CD1c-positive myeloid dendritic cell (primary cell): ENCODE measurements at regions not wholly inside any gene's neighbourhood (a gene's known extent, or its start where the extent isn't known, plus 50 kb on each side); places are given as distances from the start of the nearest gene placed in this dataset.
"Not testable (repeated sequence)": the region's sequence is repeated elsewhere in the genome, so short reads cannot be mapped to it uniquely, and the experiment has no call there.

ENCODE experiments used
- DNase-seq: peaks from one replicate; pipeline ENCODE4 v3.0.0-alpha.2; 2016; ENCODE audit errors: extremely low spot score

DNA sequence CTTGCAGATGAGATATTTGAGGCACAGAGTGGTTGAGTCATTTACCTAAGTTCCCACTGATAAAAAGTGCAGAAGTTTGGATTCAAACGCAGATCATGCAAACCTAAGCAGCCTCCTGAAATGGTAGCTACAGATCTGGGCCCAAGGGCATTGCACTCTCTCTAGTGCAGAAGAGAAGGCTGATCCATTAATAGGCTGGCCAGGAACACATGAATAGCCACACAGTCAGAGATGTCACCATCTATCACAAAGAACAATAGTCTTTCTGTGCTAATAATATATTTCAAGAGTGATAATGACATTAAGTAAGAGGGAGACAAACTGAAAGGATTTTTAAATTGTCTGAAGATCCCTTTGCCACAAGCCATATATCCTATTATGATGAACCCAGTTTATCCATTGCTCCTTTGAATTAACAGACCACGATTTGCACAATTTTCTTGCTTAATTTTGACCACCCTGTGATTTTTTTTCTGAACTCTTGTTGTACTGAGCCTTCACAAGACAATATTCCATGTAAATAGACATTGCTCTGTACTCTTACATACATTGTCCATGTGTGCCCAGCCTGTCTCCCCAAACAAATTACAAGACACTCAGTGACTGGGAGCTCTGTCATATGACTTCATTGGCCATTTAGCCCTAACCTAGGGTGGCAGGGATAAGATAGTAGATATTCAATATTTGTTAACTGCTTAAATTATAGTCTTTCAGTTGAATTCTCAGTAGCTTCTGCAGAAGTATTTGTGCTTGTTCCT, 112.4 kb upstream of the RBPJ start:
- DNase-seq = no peak

DNA sequence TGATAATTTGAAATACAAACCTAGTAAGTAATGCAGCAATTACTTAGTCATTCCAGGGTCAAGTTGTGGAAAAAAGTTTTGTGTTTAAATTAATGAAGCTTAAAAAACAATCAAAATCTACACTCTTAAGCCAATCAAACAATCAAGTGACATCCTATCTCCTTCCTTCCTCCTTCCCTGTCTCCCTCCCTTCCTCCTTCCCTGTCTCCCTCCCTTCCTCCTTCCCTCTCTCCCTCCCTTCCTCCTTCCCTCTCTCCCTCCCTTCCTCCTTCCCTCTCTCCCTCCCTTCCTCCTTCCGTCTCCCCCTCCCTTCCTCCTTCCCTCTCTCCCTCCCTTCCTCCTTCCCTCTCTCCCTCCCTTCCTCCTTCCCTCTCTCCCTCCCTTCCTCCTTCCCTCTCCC, 111.4 kb upstream of the RBPJ start:
- DNase-seq = not testable (repeated sequence)

DNA sequence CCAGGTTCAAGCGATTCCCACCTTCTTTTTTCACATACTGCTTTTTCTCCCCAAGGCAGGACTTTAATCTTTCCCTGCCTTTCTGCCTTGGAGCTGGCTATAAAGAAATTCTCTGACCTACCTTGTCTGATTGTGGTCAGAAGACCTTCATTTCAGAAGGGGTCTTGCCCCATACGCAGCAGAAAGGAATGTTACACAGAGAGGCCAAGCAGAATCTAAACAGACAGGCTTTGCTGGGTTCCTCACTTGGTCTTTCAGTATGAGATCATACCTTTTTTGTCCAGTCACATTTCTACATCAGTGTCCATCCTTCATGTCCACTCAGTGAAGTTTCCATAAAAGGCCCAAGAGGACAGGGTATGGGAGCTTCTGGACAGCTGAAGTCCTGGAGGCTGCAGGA, 108.3 kb upstream of the RBPJ start:
- no peak for DNase-seq

DNA sequence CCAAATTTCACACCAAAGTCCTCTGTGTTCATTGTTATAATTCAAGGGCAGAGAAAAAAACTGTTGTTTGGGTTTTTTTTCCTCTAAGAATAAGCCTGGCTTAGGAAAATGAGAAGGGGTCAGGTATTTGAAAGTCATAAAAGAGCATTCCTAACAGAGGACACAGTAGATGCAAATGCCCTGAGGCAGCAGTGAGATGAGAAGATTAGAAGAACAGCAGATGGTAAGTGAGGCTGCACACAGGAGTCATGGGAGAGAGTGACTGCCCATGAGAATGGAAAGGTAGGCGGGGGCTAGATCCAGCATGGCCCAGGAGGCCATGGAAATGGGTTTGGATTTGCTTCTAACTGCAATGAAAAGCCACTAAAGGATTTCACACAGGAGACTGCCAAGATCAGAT, 107.5 kb upstream of the RBPJ start:
- no peak for DNase-seq

DNA sequence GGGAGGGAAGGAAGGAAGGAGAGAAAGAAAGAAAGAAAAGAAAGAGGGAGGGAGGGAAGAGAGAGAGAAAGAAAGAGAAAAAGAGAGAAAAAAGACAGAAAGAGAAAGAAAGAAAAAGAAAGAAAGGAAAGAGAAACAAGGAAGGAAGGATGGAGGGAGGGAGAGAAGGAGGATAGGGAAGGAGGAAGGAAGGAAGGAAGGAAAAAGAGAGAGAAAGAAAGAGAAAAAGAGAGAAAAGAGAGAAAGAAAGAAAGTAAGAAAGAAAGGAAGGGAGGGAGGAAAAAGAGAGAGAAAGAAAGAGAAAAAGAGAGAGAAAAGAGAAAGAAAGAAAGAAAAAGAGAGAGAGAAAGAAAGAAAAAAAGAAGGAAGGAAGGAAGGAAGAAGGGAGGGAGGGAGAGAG, 105.8 kb upstream of the RBPJ start:
- DNase-seq = no peak

DNA sequence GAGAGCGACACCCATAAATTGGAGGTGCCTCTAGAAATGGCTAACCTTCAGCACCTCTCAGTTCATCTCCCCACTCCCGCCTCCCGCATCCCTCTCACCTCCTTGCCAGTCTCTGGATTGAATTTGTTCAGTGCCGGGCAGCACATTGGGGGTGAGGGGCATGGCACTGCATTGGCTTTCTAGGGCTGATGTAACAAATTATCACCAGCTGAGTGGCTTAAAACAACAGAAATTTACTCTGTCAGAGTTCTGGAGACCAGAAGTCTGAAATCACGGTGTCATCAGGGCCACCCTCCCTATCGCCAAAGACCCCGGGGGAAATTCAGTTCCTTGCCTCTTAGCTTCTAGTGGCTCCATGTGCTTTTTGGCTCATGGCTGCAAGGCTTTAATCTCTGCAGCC, 105.1 kb upstream of the RBPJ start:
- no peak for DNase-seq

DNA sequence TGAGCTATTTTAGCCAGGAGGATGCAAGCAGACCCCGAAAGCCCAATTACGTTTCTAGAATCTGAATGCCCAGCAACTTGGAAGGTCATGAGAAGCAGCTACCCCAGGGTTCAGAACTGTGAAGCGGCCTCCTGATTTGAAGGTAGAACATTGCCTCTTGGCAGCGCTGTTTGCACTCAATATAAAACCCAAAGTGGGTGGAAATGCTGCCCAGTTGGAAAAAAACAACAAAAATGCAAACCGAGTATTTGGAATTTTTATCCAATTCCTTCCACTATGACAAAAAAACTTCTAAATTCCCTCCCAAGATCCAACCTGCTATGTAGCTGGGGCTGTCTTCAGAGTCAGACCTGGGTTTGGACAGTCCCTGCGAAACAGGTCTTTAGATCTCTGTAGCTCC, 103.3 kb upstream of the RBPJ start:
- DNase-seq = no peak

DNA sequence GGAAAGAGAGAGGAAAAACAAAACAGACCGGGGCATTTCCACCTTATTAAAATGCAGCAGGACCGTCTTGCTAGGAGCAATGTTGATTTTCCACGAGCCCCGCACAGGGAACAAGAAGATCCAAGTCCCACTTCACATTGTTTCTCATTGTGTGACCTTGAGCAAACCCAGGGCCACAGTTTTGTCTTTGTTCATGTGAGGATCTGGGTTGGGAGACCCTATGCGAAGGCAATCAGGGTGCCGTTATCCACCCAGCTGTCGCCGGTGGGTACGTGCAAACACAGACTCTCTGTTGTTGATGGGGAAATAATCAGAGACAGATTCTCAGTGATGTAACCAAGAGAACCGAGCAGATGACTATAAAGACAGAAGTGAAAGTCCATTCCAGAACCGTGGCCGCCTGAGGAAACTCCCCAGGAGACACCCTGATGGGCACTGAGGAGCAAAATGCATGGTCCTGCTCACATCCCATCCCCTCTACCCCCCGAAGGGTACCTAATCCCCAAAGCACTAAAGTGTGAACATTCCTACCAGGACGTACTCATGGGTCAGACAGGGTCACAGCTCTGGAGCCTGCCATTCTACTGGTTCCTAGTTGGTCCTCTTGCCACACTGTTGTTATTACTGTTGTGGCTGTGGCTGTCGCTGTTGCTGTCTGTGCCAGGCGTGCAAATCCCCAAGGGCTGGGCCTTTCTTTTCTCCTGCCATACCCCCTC, 102.7 kb upstream of the RBPJ start:
- peak; percentile 92 for DNase-seq

DNA sequence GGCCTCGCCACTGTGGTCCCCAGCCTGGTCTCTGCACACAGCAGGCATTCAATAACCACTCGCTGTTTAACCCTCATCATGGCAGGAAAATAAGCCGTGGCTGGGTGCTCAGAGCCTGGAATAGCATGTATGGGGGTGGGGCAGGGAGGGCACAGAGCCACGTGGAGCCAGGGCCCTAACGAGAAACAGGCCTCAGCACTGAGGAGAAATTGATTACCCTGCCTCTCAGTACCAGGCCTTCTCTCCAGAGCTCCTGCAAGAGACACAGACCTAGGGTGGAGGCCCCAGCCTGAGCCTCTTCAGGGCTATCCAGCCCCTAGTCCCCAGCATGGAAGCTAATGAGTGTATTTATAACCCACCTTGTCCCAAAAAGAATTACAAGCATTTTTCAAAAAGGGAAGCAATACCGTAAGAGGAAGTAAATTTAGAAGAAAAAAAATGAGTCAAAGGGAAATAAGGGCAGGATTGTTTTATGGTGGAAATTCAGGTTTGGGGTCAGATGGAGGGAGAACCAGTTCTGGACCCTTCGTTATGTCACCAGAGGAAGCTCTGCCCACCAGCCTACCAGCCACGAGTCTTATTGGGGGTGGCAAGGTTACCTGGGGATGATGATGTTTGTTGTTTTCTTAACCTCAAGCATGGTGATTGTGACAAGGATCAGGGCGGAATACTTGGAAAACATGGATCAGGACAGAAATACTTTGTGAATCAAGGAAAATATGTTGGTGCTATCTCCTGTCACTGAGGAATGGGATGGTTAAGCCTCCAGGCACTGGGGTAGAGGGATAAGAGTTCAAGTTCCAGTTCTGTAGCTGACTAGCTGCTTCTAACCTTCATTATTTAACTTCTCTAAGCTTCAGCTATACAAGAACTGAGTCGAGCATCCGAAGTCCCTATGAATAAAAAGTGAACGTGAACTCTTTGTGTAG, 101.9 kb upstream of the RBPJ start:
- DNase-seq = peak; percentile 82

DNA sequence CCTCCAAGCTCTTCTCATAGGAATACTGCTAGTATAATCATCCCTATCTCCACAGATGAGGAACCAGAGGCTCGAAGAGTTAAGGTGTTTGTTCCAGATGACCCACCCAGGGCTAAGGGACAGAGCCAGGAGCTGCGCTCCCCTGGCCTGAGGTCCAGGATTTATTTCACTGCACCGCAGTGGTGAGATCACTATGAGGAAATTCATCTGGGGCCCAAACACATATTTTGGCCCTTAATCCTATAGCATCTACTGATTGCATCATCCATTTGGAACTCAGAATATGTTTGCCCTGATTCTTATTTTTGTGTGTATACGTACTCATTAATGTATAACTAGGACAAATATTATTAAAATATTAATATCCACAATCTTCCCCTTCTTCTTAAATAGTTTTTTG, 100.1 kb upstream of the RBPJ start:
- no peak for DNase-seq

DNA sequence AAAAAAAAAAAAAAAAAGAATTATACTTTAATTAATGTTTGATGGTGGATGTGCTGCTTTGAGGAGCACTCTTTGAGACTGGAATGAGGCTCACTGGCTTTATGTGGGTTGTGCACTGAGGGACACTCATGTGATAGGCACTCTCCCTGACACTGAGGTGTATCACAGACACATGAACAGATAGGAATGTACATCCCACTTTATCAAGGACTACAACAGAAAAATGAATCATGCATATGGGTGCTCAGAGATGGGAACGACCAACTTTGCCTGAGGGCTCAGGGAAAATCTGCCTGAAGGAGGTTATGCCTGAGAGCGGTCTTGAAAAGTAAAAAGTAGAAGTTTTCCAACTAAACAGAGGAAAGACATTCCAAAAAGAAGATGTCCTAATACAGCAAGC, 97.7 kb upstream of the RBPJ start:
- no peak for DNase-seq

DNA sequence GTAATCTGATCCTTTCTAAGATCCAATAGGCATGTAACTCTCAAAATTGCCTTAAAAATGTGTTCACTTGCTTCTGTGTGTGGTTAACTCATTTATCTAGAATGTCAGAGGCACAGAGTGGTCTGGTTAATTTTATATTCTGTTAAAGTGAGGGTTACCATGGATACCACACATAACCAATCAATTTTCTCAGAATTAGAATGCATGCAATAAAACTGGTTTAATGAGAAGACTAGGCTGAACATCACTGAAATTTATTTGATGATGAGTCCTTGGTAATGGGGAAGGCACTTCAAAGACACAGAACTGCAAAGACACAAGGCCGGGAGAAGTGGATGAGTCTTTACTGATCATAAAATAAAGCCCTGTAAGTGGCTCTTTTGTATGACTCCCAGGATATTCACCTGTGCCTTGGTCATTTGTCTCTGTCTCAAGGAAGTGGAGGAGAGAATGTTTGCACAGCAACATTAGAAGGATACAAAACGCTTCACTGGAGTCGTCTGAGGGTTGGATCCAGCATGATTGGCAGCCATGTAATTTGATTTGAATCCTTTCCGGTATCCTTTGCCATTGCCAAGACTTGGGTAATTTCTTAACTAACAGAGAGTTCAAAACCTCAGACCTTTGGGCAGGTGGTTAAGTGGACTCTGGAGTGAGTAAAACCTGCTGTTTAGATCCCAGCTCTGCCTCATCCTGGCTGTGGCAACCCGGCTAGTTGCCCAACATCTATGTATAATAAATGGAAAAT, 94.0 kb upstream of the RBPJ start:
- no peak for DNase-seq

DNA sequence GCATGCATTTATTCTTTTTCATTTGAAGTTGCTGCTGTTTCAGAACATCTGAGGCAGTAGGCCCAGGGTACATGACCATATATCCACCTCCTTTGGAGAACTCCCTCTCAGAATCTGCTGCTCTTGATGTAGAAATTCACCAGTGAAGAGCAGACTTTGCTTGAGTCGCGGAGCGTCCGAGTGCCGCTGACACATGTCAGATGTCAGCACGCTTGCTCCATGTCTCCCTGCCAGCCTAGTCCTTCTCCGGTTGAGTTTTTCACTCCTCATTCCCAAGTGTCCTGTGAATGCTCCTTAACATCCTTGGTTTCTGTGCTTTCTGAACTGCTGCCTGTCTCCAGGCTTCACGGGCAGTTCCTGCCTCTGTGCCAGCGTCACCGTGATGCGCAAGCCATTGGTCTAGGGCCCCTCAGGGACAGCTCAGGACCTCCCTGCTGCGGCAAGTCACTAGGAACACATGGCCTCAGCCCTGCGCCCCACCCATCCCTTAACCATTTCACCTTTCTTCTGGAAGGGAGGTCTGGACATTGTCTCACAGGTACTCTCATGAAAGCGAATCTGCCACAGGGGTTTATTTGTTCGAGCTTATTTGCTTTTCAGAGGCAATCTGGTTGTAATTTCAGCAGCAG, 93.1 kb upstream of the RBPJ start:
- no peak for DNase-seq

DNA sequence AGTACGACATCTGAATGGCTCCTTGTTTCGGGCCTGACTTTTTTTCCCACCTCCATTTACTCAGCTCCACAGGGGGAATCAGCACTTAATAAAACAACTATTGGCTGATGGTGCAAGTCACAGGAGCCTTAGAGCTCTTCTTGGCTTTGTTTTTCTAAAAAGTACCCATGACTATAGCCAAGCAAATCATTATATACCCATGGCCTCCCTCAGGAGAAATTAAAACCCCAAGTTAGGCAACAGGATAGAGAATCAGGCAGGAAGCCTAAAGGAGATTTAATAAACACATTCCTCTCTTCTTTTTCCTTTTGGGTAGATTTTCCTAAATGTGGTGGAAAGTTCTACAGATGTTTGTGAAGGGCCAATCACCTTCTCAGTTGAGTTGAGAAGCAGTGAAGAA, 91.9 kb upstream of the RBPJ start:
- DNase-seq = no peak

DNA sequence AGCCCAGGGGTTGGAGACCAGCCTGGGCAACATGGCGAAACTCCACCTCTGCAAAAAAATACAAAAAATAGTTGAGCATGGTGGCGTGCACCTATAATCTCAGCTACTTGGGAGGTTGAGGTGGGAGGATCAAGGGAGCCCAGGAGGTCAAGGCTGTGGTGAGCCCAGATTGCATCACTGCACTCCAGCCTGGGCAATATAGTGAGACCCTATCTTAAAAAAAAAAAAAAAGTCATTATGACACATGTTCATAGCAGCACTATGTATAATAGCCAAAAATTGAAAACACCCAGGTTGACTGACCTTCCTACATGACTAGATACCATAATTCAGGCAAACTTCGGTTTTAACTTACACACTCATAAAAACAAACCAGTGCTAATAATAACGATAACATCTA, 90.8 kb upstream of the RBPJ start:
- no peak for DNase-seq

DNA sequence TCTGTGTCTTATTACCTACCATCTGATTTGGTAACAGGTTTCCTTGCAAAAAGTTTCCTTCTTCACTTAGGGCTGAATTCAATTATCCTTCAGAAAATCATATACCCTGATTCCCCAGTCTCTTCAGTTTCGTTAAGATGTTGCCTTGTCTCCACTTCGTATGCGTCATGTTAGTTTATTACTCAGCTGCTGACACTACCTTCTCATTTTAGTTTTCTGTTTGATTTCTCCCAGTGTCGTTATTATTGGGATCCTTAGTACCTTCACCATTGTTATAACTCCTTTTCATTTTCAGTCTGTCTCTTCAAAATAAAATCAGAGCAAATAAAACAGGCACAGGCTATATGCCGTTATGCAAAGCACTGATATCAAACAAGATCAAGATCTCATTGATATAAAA, 87.5 kb upstream of the RBPJ start:
- no peak for DNase-seq

DNA sequence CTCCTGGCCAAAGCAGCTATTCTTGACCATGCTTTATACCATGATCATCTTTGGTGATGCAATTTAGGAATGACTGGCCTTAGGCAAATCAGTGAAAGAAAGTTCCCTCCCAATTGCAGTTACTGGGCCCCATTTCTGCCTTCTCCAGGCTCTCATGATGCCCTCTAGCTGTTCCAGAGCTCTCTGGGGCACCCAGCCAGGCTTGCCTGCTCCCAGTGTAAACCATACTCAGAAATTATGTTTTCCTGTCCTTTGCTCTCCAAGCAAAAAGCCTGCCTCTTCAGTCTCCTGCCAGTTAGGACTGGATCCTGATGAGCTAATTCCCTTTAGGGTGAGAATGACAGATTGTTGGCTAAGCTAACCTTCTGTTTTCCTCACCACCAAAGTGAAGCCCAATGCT, 85.3 kb upstream of the RBPJ start:
- DNase-seq = no peak

DNA sequence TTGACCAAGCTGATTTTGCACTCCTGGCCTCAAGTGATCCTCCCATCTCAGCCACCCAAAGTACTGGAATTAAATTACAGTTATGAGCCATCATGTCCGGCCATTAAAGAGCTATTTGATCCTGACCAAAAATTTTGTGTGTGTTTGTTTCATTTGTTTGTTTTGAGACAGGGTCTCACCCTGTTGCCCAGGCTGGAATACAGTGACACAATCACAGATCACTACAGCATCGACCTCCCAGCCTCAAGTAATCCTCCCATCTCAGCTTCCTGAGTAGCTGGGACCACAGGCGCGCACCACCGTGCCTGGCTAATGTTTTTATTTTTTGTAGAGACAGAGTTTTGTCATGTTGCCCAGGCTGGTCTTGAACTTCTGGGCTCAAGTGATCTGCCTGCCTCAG, 82.9 kb upstream of the RBPJ start:
- DNase-seq = no peak

DNA sequence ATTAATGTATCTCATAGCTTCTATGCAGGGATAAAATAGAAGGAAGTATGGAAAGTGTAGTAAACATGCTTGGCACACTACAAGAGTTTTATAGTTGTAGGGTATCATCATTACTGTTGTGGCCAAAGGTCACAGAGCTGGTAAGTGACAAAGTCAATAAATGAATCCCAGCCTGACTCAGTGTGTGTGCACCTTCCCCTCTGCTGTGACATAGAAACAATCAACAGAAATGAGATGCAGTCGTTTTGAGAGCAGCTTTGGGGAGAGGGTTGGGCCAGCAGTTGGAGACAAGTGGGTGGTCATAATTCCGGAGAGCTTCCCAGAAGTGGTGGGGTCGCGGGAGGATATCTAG, 82.4 kb upstream of the RBPJ start:
- no peak for DNase-seq

DNA sequence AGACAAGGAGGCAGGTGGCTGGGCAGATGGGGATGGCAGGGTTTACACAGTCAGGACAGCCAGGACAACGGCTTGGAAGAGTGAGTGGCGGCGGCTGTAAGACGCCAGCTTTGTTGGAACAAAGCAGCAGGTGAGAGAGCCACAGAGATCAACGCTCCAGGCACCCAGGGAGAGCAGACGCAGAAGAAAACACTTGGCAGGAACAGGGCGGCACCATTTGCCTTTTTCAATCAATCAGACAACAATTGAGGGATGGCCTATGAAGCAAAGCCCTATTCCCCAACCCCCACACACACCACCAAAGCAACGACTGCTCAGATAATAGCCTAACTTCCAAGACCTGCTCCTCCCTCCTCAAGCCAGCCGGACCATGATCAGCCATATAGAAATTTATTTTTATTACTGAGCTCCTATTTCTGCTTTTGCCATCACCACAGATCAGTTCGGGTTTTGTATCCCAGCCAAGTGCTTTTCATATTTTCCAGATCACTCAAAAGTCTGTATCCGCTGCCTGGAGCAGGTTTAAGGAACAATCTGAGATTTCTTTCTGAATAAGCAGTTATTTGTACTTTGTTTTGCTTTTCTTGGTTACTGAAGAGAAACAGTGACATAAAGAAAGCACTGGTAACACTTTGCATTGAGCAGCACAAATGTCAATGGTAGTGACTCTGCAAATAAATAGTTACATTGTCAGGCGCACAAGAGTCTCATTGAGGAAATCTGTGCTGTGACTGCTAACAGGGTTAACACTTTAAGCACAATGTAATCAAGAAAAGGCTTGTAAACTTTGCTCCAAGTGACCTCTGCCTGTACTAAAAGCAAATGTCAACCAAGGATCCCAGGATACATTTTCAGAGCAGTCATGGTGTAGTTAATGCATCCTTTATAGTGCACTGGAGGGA, 81.8 kb upstream of the RBPJ start:
- DNase-seq = peak; percentile 29
